GM21786 (cell line): ENCODE measurements at regions not wholly inside any gene's neighbourhood (a gene's known extent, or its start where the extent isn't known, plus 50 kb on each side); places are given as distances from the start of the nearest gene placed in this dataset.

Source experiments
- ATAC-seq: cut with Tn5 transposase; IDR thresholded peaks from one replicate; pipeline ENCODE4 v1.9.1; 2021; ENCODE audit not compliant: unreplicated experiment

- ATAC-seq = peak; percentile 37
Measured at GRCh38 chr5:65068410-65068809, 299.7 kb downstream of the CWC27 start.

- ATAC-seq = no peak
Measured at GRCh38 chr5:65070026-65070425, 301.3 kb downstream of the CWC27 start.

- no peak for ATAC-seq
Measured at GRCh38 chr5:65072850-65073249, 304.1 kb downstream of the CWC27 start.

GRCh38 chr5:65073250-65073661 is 304.5 kb downstream of the CWC27 start:
- no peak for ATAC-seq

GRCh38 chr5:65075623-65076250 is 307.0 kb downstream of the CWC27 start:
- no peak for ATAC-seq

- ATAC-seq = peak; percentile 75
Measured at GRCh38 chr5:65076251-65076869, 307.6 kb downstream of the CWC27 start.

- no peak for ATAC-seq
Measured at GRCh38 chr5:65077653-65078052, 308.9 kb downstream of the CWC27 start.

- ATAC-seq = no peak
Measured at GRCh38 chr5:65078331-65078730, 309.6 kb downstream of the CWC27 start.

GRCh38 chr5:65081071-65081470 is 312.3 kb downstream of the CWC27 start:
- ATAC-seq = no peak

GRCh38 chr5:65084795-65085515 is 316.2 kb downstream of the CWC27 start:
- no peak for ATAC-seq

- ATAC-seq = no peak
Measured at GRCh38 chr5:65085516-65085850, 316.8 kb downstream of the CWC27 start.

- ATAC-seq = no peak
Measured at GRCh38 chr5:65086234-65086890, 317.6 kb downstream of the CWC27 start.

- no peak for ATAC-seq
Measured at GRCh38 chr5:65087154-65087553, 318.4 kb downstream of the CWC27 start.

GRCh38 chr5:65094279-65094678 is 325.5 kb downstream of the CWC27 start:
- ATAC-seq = no peak

- no peak for ATAC-seq
Measured at GRCh38 chr5:65098393-65098792, 329.7 kb downstream of the CWC27 start.
